Neural cell (in vitro differentiated cells): ENCODE measurements at regions not wholly inside any gene's neighbourhood (a gene's known extent, or its start where the extent isn't known, plus 50 kb on each side); places are given as distances from the start of the nearest gene placed in this dataset.

Source experiments
- H2AFZ ChIP-seq: fragments of 200-600, 300-800 bp; sonication (generic), shearing (Covaris generic); 2 replicates; pipeline ENCODE4 v1.6.0; 2014; ENCODE audit warnings: low read depth, mild to moderate bottlenecking, antibody characterized with exemption, low read length, moderate library complexity
- H3F3A ChIP-seq: fragments of 200-600 bp; shearing (Covaris generic); 2 replicates; pipeline ENCODE4 v1.6.1; 2016; ENCODE audit warnings: mild to moderate bottlenecking, moderate library complexity, mixed read lengths, antibody characterized with exemption, low read length; ENCODE audit not compliant: insufficient read depth, poor library complexity, severe bottlenecking
- H3K27ac ChIP-seq: fragments of 200-600, 300-800 bp; sonication (generic), shearing (Covaris generic); 2 replicates; pipeline ENCODE4 v1.5.1; 2014; ENCODE audit warnings: mild to moderate bottlenecking, low read length, moderate library complexity
- H3K27me3 ChIP-seq: fragments of 300-800, 200-600 bp; sonication (generic), shearing (Covaris generic); 2 replicates; pipeline ENCODE4 v1.6.0; 2014; ENCODE audit warnings: mild to moderate bottlenecking, low read depth, low read length, moderate library complexity; ENCODE audit not compliant: insufficient read depth
- H3K36me3 ChIP-seq: fragments of 300-800, 200-600 bp; sonication (generic), shearing (Covaris generic); 2 replicates; pipeline ENCODE4 v1.5.1; 2014; ENCODE audit warnings: mild to moderate bottlenecking, antibody characterized with exemption, low read length, moderate library complexity; ENCODE audit not compliant: insufficient read depth
- H3K4me2 ChIP-seq: fragments of 300-800, 200-600 bp; sonication (generic), shearing (Covaris generic); 2 replicates; pipeline ENCODE4 v1.6.0; 2014; ENCODE audit warnings: mild to moderate bottlenecking, low read length
- H3K4me3 ChIP-seq: fragments of 300-800, 200-600 bp; sonication (generic), shearing (Covaris generic); 2 replicates; pipeline ENCODE4 v1.5.1; 2014; ENCODE audit warnings: mild to moderate bottlenecking, low read length, moderate library complexity
- H3K79me2 ChIP-seq: fragments of 200-600 bp; shearing (Covaris generic); replicated peaks from 2 replicates; pipeline ENCODE4 v1.6.0; 2014; ENCODE audit warnings: mild to moderate bottlenecking, low read length, moderate library complexity; ENCODE audit not compliant: insufficient read depth
- H3K9ac ChIP-seq: fragments of 300-800, 200-600 bp; sonication (generic), shearing (Covaris generic); 2 replicates; pipeline ENCODE4 v1.6.1; 2016; ENCODE audit warnings: mild to moderate bottlenecking, low read length, mixed read lengths
- H3K9me2 ChIP-seq: fragments of 200-600 bp; shearing (Covaris generic); 2 replicates; pipeline ENCODE4 v1.6.1; 2016; ENCODE audit warnings: mild to moderate bottlenecking, low read length, mixed read lengths; ENCODE audit not compliant: insufficient read depth
- H3K9me3 ChIP-seq: fragments of 200-600, 300-800 bp; sonication (generic), shearing (Covaris generic); 2 replicates; pipeline ENCODE4 v1.6.1; 2016; ENCODE audit warnings: mild to moderate bottlenecking, mixed run types, low read length, moderate library complexity, mixed read lengths
- H4K20me1 ChIP-seq: fragments of 200-600 bp; shearing (Covaris generic); 2 replicates; pipeline ENCODE4 v1.6.1; 2016; ENCODE audit warnings: mild to moderate bottlenecking, mixed run types; ENCODE audit not compliant: insufficient read depth
- CTCF ChIP-seq: fragments of 450-650 bp; IDR thresholded peaks from 2 replicates; pipeline ENCODE4 v1.5.1; 2014; ENCODE audit warnings: antibody characterized with exemption, mild to moderate bottlenecking, moderate library complexity; ENCODE audit not compliant: poor library complexity, severe bottlenecking
- EP300 ChIP-seq: fragments of 450-650 bp; conservative IDR thresholded peaks from 2 replicates; pipeline ENCODE4 v1.6.1; 2014; ENCODE audit warnings: antibody characterized with exemption, mild to moderate bottlenecking, moderate library complexity; ENCODE audit not compliant: poor library complexity, severe bottlenecking
- EZH2 ChIP-seq: fragments of 200-600, 300-800 bp; shearing (Covaris generic), sonication (generic); IDR thresholded peaks from 2 replicates; pipeline ENCODE4 v1.6.1; 2014; ENCODE audit warnings: antibody characterized with exemption, low read length, borderline replicate concordance, mild to moderate bottlenecking; ENCODE audit not compliant: insufficient read depth, poor library complexity, severe bottlenecking
- MXI1 ChIP-seq: fragments of 450-650 bp; conservative IDR thresholded peaks from 2 replicates; pipeline ENCODE4 v1.6.1; 2014; ENCODE audit warnings: antibody characterized with exemption, mild to moderate bottlenecking; ENCODE audit not compliant: poor library complexity, severe bottlenecking
- POLR2AphosphoS5 ChIP-seq: IDR thresholded peaks from 2 replicates; pipeline ENCODE4 v1.6.1; 2012
- RAD21 ChIP-seq: fragments of 450-650 bp; conservative IDR thresholded peaks from 2 replicates; pipeline ENCODE4 v1.6.1; 2014; ENCODE audit warnings: antibody characterized with exemption, mild to moderate bottlenecking, moderate library complexity
- REST ChIP-seq: IDR thresholded peaks from 2 replicates; pipeline ENCODE4 v1.6.1; 2012; ENCODE audit warnings: borderline replicate concordance
- SMC3 ChIP-seq: fragments of 450-650 bp; conservative IDR thresholded peaks from 2 replicates; pipeline ENCODE4 v1.6.1; 2014; ENCODE audit warnings: antibody characterized with exemption, mild to moderate bottlenecking, moderate library complexity; ENCODE audit not compliant: poor library complexity
- TAF1 ChIP-seq: IDR thresholded peaks from 2 replicates; pipeline ENCODE4 v1.6.1; 2012; ENCODE audit warnings: low read depth

- H4K20me1 ChIP-seq: no peaks in the 10 kb centered on the region
- H3K9me3 ChIP-seq: no peaks in the 10 kb centered on the region
- H3K27ac ChIP-seq: no peak overlapping the region
- no peak overlapping the region for H3K9ac ChIP-seq
- H3K4me3 ChIP-seq: no peak overlapping the region
- H3K9me2 ChIP-seq: no peaks in the 10 kb centered on the region
- H3K4me2 ChIP-seq: no peak overlapping the region
- H3K36me3 ChIP-seq: no peaks in the 10 kb centered on the region
- H3K79me2 ChIP-seq: no peaks in the 10 kb centered on the region
- no peaks in the 10 kb centered on the region for H3K27me3 ChIP-seq
- H2AFZ ChIP-seq: no peak overlapping the region
- TF ChIP-seq RAD21 (no peak), SMC3 (no peak), EZH2 (no peak), POLR2AphosphoS5 (no peak), TAF1 (no peak), MXI1 (no peak), EP300 (no peak), REST (no peak), CTCF (no peak)
- H3F3A ChIP-seq: no peaks in the 10 kb centered on the region
These were observed 135.6 kb downstream of the ANKRD60 start for GRCh38 chr20:58092871-58093270.

- Histone ChIP-seq H3K27ac (no peak overlapping the region), H3K4me3 (no peak overlapping the region), H2AFZ (no peak overlapping the region), H3K9me2 (no peaks in the 10 kb centered on the region), H3K9ac (no peak overlapping the region), H3K79me2 (no peaks in the 10 kb centered on the region), H3K9me3 (no peaks in the 10 kb centered on the region), H3F3A (no peaks in the 10 kb centered on the region), H3K4me2 (no peak overlapping the region), H3K36me3 (no peaks in the 10 kb centered on the region), H4K20me1 (no peaks in the 10 kb centered on the region), H3K27me3 (no peaks in the 10 kb centered on the region)
- TF ChIP-seq EZH2 (no peak), EP300 (no peak), MXI1 (no peak), SMC3 (no peak), REST (no peak), RAD21 (no peak), TAF1 (no peak), POLR2AphosphoS5 (no peak), CTCF (no peak)
These were observed 136.1 kb downstream of the ANKRD60 start for GRCh38 chr20:58092353-58092752.
